ENCODE measurements at regions not wholly inside any gene's neighbourhood (a gene's known extent, or its start where the extent isn't known, plus 50 kb on each side); places are given as distances from the start of the nearest gene placed in this dataset.
A peak's percentile ranks its signal among the peaks of the same experiment; 100 is the strongest.

- Mint-ChIP-seq H3K36me3 (ENCODE audit: low read depth, unreplicated experiment) (no peaks in the 10 kb centered on the region), H3K4me1 (ENCODE audit: low read depth, unreplicated experiment) (peaks cover 9% of the 10 kb centered on the region), H3K27me3 (ENCODE audit: low read depth, unreplicated experiment) (peaks cover 4% of the 10 kb centered on the region), H3K9me3 (ENCODE audit: unreplicated experiment) (no peaks in the 10 kb centered on the region), H3K4me3 (ENCODE audit: unreplicated experiment) (no peak overlapping the region), H3K27ac (ENCODE audit: unreplicated experiment) (no peak overlapping the region)
- no peak for TF ChIP-seq CTCF (IDR thresholded peaks at IDR 0.05; ENCODE audit: insufficient read depth, low read depth, low read length)
- no peak for TF ChIP-seq EZH2 (IDR thresholded peaks at IDR 0.05; ENCODE audit: insufficient read depth, low read length)
- DNase-seq (ENCODE audit: low read depth): peak; percentile 58
- no peak overlapping the region for H3K4me3 ChIP-seq (ENCODE audit: insufficient read depth, low read depth, low read length)
- no peaks in the 10 kb centered on the region for H4K20me1 ChIP-seq (ENCODE audit: insufficient read depth, low read length)
- no peak overlapping the region for H3K27ac ChIP-seq (ENCODE audit: low read depth, low read length)
- H3K9ac ChIP-seq (ENCODE audit: low read length): no peak overlapping the region
- FAIRE-seq: no peak
- H3K27me3 ChIP-seq (ENCODE audit: insufficient read depth, low read length): no peaks in the 10 kb centered on the region
- H3K79me2 ChIP-seq (ENCODE audit: insufficient read depth, low read length): no peaks in the 10 kb centered on the region
- H3K4me2 ChIP-seq (ENCODE audit: low read length): peak overlapping the region; percentile 19
- H2AFZ ChIP-seq (ENCODE audit: low read depth, low read length): no peak overlapping the region
- no peaks in the 10 kb centered on the region for H3K36me3 ChIP-seq (ENCODE audit: insufficient read depth, low read length)
- H3K4me1 ChIP-seq (ENCODE audit: insufficient read depth, low read length): peaks cover 2% of the 10 kb centered on the region
- no peaks in the 10 kb centered on the region for H3K9me3 ChIP-seq (ENCODE audit: insufficient read depth, low read depth, low read length)
These were observed 172.7 kb upstream of the CTNNB1 start for GRCh38 chr3:41026394-41027177.

- DNase-seq (ENCODE audit: low read depth): no peak
- no peaks in the 10 kb centered on the region for H3K9me3 ChIP-seq (ENCODE audit: insufficient read depth, low read depth, low read length)
- H3K27me3 ChIP-seq (ENCODE audit: insufficient read depth, low read length): peaks cover 2% of the 10 kb centered on the region
- H3K36me3 ChIP-seq (ENCODE audit: insufficient read depth, low read length): no peaks in the 10 kb centered on the region
- no peak for FAIRE-seq
- TF ChIP-seq EZH2 (IDR thresholded peaks at IDR 0.05; ENCODE audit: insufficient read depth, low read length): no peak
- no peak for TF ChIP-seq CTCF (IDR thresholded peaks at IDR 0.05; ENCODE audit: insufficient read depth, low read depth, low read length)
- H3K79me2 ChIP-seq (ENCODE audit: insufficient read depth, low read length): no peaks in the 10 kb centered on the region
- no peak overlapping the region for H3K9ac ChIP-seq (ENCODE audit: low read length)
- H2AFZ ChIP-seq (ENCODE audit: low read depth, low read length): no peak overlapping the region
- peaks cover 4% of the 10 kb centered on the region for H3K4me1 Mint-ChIP-seq (ENCODE audit: low read depth, unreplicated experiment)
- peaks cover 9% of the 10 kb centered on the region for H3K27me3 Mint-ChIP-seq (ENCODE audit: low read depth, unreplicated experiment)
- H3K36me3 Mint-ChIP-seq (ENCODE audit: low read depth, unreplicated experiment): no peaks in the 10 kb centered on the region
- H3K4me3 Mint-ChIP-seq (ENCODE audit: unreplicated experiment): no peak overlapping the region
- H3K9me3 Mint-ChIP-seq (ENCODE audit: unreplicated experiment): peaks cover 8% of the 10 kb centered on the region
- H3K4me1 ChIP-seq (ENCODE audit: insufficient read depth, low read length): peaks cover 2% of the 10 kb centered on the region
- no peak overlapping the region for H3K27ac ChIP-seq (ENCODE audit: low read depth, low read length)
- H3K4me3 ChIP-seq (ENCODE audit: insufficient read depth, low read depth, low read length): no peak overlapping the region
- no peaks in the 10 kb centered on the region for H4K20me1 ChIP-seq (ENCODE audit: insufficient read depth, low read length)
- H3K4me2 ChIP-seq (ENCODE audit: low read length): no peak overlapping the region
- H3K27ac Mint-ChIP-seq (ENCODE audit: unreplicated experiment): no peak overlapping the region
These were observed 169.9 kb upstream of the CTNNB1 start for GRCh38 chr3:41029356-41029755.

GRCh38 chr3:41030220-41030619 is 169.1 kb upstream of the CTNNB1 start:
- H3K4me1 ChIP-seq (ENCODE audit: insufficient read depth, low read length): peaks cover 2% of the 10 kb centered on the region
- H3K9ac ChIP-seq (ENCODE audit: low read length): no peak overlapping the region
- H3K4me1 Mint-ChIP-seq (ENCODE audit: low read depth, unreplicated experiment): no peaks in the 10 kb centered on the region
- H3K27me3 ChIP-seq (ENCODE audit: insufficient read depth, low read length): peaks cover 2% of the 10 kb centered on the region
- no peaks in the 10 kb centered on the region for H3K79me2 ChIP-seq (ENCODE audit: insufficient read depth, low read length)
- no peak overlapping the region for H3K27ac Mint-ChIP-seq (ENCODE audit: unreplicated experiment)
- TF ChIP-seq CTCF (IDR thresholded peaks at IDR 0.05; ENCODE audit: insufficient read depth, low read depth, low read length) (no peak), EZH2 (IDR thresholded peaks at IDR 0.05; ENCODE audit: insufficient read depth, low read length) (no peak)
- no peak overlapping the region for H3K27ac ChIP-seq (ENCODE audit: low read depth, low read length)
- H3K36me3 ChIP-seq (ENCODE audit: insufficient read depth, low read length): no peaks in the 10 kb centered on the region
- DNase-seq (ENCODE audit: low read depth): no peak
- no peaks in the 10 kb centered on the region for H4K20me1 ChIP-seq (ENCODE audit: insufficient read depth, low read length)
- H3K4me3 ChIP-seq (ENCODE audit: insufficient read depth, low read depth, low read length): no peak overlapping the region
- H2AFZ ChIP-seq (ENCODE audit: low read depth, low read length): no peak overlapping the region
- no peaks in the 10 kb centered on the region for H3K9me3 ChIP-seq (ENCODE audit: insufficient read depth, low read depth, low read length)
- FAIRE-seq: no peak
- H3K9me3 Mint-ChIP-seq (ENCODE audit: unreplicated experiment): peaks cover 8% of the 10 kb centered on the region
- H3K4me2 ChIP-seq (ENCODE audit: low read length): no peak overlapping the region
- H3K36me3 Mint-ChIP-seq (ENCODE audit: low read depth, unreplicated experiment): no peaks in the 10 kb centered on the region
- peaks cover 9% of the 10 kb centered on the region for H3K27me3 Mint-ChIP-seq (ENCODE audit: low read depth, unreplicated experiment)
- no peak overlapping the region for H3K4me3 Mint-ChIP-seq (ENCODE audit: unreplicated experiment)
